ENCODE measurements at regions not wholly inside any gene's neighbourhood (a gene's known extent, or its start where the extent isn't known, plus 50 kb on each side); places are given as distances from the start of the nearest gene placed in this dataset.
"Not testable (repeated sequence)": the region's sequence is repeated elsewhere in the genome, so short reads cannot be mapped to it uniquely, and the experiment has no call there.

GRCh38 chr5:123721675-123722276, 209.8 kb downstream of the CSNK1G3 start:
- no peak for DNase-seq

- DNase-seq, result no peak
Observed at GRCh38 chr5:123720955-123721354, 209.0 kb downstream of the CSNK1G3 start.

GRCh38 chr5:123720339-123720738, 208.4 kb downstream of the CSNK1G3 start:
- DNase-seq, result no peak

DNA sequence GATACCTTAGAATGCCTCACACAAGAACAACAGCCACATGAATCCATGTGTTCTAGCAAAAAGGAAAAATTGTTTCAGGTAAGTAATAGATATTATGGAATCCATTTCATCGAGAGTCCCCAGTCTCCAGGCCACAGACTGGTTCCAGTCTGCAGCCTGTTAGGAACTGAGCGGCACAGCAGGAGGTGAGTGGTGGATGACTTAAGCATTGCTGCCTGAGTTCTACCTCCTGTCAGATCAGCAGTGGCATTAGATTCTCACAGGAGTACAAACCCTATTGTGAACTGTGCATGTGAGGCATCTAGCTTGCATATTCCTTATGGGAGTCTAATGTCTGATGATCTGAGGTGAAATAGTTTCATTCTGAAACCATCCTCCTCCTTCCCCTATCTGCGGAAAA, 207.0 kb downstream of the CSNK1G3 start:
- no peak for DNase-seq

DNA sequence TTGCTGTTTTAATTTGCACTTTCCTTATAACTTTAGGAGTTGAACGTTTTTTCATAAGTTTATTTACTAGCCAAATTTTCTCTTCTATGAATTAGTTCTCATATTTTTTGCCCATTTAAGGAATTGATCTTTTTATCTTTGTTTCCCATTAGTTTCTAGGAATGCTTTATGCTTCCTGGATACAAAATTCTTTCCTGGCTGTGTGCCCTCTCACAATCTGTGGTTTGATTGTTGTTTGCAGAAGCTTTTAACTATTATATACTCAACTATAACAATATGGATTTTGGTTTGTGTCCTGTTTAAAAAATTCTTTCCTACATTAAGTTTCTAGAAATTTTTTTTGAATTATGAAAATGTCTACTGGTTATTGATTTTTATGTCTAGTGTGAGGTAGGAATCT, 206.3 kb downstream of the CSNK1G3 start:
- DNase-seq, result no peak

DNA sequence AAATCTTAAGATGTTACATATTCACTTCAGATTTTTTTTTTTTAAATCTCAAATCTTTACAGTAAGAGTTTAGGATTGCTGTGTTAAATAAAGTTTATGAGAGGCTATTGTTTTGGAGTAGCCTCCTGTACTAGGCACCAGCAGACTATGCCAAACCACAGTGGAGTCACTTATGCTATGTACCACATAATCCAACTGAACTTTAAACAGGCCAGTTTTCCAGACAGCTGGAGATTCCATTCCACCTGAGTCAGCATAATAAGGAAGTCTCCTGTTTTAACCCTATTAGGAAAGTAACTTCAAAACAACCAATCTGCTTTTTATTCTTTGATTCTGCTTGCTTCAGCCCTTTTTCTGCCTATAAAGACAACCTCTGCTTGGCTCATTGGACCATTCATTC, 205.2 kb downstream of the CSNK1G3 start:
- DNase-seq, result no peak

GRCh38 chr5:123710031-123710430, 198.1 kb downstream of the CSNK1G3 start:
- no peak for DNase-seq

- DNase-seq, result no peak
Observed at GRCh38 chr5:123709422-123709821, 197.4 kb downstream of the CSNK1G3 start.

- no peak for DNase-seq
Observed at GRCh38 chr5:123708074-123708806, 196.3 kb downstream of the CSNK1G3 start.

GRCh38 chr5:123706531-123706930, 194.6 kb downstream of the CSNK1G3 start:
- no peak for DNase-seq

- no peak for DNase-seq
Observed at GRCh38 chr5:123705741-123706140, 193.8 kb downstream of the CSNK1G3 start.

DNA sequence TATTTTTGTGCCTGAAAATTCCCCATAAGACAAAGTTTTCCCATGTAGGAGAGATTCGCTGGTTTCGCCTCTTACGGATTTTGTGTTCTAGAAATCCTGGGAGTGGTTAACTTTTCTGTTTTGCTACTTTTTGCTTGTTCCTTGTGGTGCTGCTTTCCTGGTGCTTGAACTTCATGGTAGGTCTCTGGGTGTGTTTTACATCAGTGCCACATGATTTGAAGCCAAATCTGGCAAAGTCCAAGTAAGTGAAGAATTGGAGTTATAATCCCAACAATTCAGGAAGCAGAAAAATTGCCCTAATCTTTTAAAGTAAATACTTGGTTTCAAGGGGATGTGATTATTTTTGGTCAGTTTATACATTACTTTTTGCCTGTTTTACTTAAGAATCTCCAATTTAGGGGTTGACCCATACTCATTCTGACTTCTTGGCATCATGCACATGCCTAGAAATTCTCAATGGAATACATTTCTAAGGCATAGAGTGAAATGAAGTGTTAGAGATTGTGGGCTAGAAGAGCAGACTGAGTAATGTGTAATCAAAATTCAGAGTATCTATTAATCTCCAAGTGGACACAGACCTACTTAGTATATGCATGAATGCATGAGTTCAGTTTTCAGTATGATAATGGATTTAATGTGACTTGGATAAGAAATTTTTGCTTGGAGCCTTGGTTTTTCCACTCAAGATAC, 189.7 kb downstream of the CSNK1G3 start:
- no peak for DNase-seq

GRCh38 chr5:123700624-123701287, 188.8 kb downstream of the CSNK1G3 start:
- DNase-seq, result no peak

DNA sequence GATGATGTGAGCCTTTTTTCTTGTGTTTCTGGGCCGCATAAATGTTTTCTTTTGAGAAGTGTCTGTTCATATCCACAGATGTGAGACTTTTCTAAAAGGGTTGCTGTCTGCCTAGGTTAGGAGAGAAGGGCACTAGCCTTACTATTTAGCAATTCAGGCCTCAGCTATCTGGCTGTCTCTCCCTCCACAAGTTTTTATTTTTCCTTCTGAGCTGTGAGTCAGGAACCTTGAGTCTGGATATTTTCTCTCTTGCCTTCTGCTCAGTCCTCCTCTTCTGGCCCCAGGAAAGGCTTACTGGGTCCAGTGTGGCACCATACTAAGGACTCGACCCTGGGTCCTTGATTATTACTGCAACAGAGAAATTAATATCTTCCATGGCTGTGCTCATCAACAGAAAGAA, 187.6 kb downstream of the CSNK1G3 start:
- DNase-seq, result no peak

DNA sequence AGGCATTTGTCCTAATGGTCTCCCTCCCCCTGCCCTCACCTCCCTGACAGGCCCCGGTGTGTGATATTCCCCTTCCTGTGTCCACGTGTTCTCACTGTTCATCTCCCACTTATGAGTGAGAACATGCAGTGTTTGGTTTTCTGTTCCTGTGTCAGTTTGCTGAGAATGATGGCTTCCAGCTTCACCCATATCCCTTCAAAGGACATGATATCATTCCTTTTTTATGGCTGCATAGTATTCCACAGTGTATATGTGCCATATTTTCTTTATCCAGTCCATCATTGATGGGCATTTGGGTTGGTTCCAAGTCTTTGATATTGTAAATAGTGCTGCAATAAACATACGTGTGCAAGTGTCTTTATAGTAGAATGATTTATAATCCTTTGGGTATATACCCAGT, 187.0 kb downstream of the CSNK1G3 start:
- DNase-seq, result not testable (repeated sequence)

GRCh38 chr5:123696921-123697341, 185.0 kb downstream of the CSNK1G3 start:
- DNase-seq, result no peak

- no peak for DNase-seq
Observed at GRCh38 chr5:123690821-123691220, 178.8 kb downstream of the CSNK1G3 start.

DNA sequence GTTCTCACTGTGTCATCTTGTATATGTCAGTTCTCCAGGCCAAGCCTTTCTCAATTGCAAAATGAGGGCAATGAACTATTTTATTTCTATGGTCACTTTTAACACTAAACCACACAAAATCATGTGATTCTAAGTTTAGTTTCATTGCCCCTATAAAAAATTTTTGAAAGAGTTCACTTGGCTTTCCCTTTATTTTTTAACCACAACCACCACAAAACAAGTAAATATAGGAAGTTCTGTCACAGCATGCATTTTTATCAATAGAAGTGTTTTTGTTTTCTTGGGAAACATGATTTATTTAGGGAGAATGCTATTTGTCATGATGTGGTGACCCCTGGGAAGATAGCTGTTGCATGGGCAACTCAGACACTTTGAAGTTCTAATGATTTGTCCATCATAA, 169.1 kb downstream of the CSNK1G3 start:
- DNase-seq, result no peak

DNA sequence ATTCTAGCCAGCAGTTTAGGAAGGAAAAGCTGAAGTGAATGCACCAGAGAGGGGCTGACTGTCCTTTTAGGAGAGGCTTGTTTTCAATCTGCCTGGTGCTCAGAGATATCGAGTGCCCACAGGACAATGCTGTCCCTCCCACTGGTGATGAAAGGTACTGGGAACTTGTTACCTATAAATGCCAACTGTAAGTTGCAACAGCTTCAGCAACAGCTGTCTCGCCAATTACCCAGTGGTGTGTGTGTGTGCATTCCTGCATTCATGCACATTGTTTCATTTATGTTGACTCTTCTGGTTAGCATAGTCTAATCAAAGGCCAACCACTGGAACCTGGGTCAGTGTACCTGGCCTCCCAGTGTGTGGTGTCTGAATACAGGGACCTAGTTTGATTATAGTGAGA, 161.1 kb downstream of the CSNK1G3 start:
- DNase-seq, result no peak

DNA sequence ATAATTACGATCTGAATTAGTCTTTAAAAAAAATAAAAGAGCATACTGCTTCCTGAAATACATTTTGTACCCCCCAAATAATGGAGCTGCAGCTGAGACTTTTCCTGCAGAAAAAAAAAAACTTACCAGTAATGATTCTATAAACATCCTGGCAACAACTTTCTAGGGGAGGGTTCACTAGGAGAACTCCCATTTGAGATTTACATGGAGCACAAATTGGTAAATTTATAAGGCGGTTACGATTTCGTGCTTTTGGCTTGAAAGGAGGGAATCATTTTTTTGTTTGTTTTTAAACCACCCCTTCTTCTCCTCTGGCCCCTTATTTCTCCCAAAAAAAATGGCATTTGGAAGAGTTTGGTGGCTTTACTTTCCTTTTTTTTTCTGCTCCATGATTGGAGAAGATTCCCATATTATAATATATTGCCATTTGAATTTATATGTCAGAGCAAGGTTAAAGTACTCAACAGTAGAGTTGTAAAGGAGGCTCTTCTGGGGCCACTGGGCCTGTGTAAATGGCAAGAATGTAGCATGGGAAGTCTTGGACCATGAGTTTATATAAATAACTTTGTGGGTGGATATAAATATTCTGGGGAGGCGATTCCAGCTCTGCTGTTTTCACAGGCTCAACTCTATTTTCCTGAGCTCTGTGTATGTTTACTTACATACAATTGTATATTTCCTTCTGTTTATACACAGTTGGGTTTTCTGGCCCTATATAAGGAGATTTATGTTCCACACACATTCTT, 159.9 kb downstream of the CSNK1G3 start:
- DNase-seq, result no peak

DNA sequence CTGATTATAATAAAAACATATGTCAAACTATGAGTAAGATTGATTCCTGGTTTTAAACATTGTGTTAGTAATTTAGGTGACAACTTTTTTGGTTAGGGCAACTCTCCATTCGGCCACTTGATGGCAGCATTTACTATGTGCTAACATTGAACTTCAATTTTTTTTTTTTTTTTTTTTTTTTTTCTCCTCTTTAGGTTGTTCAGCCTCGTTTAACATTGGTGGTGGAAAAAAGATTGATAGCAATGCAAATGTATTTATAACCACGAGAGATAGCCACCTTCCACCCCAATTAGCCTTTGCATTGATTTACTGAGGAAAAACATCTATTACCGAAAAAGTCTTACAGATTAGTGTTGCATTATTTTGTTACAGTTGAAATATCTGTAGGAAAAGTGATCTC, 159.1 kb downstream of the CSNK1G3 start:
- no peak for DNase-seq

All from SIG-M5 (cell line).